Left ventricle myocardium superior (tissue), 1 donor: ENCODE measurements at regions not wholly inside any gene's neighbourhood (a gene's known extent, or its start where the extent isn't known, plus 50 kb on each side); places are given as distances from the start of the nearest gene placed in this dataset.

Experiments used
- ATAC-seq: fragments of 200-7000 bp; cut with Tn5 transposase; one replicate; pipeline ENCODE4 v1.9.1; 2020; ENCODE audit warnings: mild to moderate bottlenecking, moderate library complexity
- DNase-seq: peaks from one replicate; pipeline ENCODE4 v3.0.0-alpha.2; 2020
- intact Hi-C: fragments of 100-400 bp; cut with micrococcal nuclease; formaldehyde crosslinking; loops from one replicate; pipeline ENCODE4 v1.11.0; 2022
- donor health status: DM: no; HTN: yes; CAD: no; lungs with severe emphysema.

- ATAC-seq (no peak), DNase-seq (no peak)
- intact Hi-C loops, result no loop called here
Observed at GRCh38 chr3:144343777-144344176, 372.2 kb downstream of the DIPK2A start.

DNA sequence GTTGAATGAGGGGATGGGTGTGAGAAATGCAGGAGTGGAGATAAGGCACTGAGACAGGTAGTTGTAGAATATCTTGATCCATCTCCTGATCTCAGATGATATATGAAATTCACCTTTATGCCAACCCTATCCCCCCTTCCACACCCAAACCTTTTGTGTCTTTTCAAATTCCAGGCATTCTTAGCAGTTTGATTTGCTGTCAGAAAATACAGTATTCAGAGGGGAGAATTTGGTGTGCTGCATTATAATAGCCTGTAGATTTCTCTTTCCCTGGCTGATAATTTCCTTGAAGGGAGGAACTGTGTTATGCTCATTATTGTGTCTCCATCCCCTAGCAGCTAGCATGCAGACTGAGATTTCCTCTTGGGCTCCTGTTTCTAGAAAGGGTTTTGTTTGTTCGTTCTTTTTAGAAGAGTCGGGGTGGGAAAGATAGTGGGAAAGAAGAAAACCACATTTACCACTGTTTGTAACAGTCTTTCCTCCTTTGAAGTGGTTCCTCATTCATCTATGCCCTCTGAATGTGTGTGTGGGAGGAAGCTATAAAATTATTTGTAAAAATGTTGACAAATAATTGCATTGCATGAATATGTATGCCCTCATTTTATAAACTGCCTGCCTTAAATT is 373.4 kb downstream of the DIPK2A start:
- ATAC-seq (no peak), DNase-seq (no peak)
- intact Hi-C loops, result no loop called here

DNA sequence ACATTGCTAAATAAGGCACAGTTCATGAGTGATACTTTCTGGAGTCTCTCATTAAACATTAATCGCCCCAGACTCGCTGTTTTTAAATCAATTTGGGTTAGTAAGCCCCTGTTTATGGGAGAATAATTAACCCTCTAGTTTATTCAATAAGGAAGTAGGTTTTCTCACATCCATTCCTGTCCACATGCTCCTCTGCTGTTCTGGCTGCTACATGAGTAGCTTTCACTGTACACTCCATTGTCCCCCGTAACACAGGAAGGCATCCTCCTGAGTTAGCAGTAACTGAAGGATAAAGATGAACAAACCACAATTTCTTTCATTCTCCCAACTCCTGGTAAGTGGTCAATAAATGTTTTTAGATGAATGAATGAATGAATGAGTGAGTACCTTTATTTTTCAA is 378.5 kb downstream of the DIPK2A start:
- DNase-seq, result no peak
- ATAC-seq, result no peak
- intact Hi-C loops, result no loop called here

- ATAC-seq (peak; percentile 15), DNase-seq (no peak)
- intact Hi-C loops, result no loop called here
Observed at GRCh38 chr3:144351011-144351410, 379.4 kb downstream of the DIPK2A start.

DNA sequence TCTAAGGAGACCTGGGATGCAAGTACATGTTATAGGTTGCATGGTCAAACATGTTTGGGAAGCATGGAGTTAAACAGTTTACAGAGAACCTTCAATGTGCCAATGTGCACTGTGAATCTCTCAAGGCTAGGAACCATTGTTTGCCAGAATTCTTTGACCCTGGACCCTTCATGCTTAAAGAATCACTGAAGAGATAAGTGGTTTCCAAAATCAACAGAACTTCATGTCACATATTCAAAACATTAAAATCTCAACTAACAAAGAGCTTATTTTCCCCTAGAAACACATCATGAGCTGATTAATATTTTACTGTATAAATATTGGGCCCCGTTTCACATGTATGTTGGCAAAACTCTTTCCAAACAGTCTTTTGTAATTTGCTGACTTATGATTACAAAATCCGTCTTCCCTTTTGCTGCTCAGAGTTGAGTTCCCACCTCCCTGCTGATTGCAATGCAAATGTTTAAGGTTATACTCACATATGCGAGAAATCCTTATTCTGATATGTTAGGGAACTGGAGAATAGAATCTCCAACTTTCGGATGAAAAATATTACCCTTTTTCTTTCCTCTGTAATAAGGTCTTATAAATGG is 380.2 kb downstream of the DIPK2A start:
- DNase-seq (no peak), ATAC-seq (no peak)
- intact Hi-C loops, result no loop called here

GRCh38 chr3:144358191-144358590 is 386.6 kb downstream of the DIPK2A start:
- ATAC-seq, result no peak
- intact Hi-C loops, result no loop called here
- no peak for DNase-seq

DNA sequence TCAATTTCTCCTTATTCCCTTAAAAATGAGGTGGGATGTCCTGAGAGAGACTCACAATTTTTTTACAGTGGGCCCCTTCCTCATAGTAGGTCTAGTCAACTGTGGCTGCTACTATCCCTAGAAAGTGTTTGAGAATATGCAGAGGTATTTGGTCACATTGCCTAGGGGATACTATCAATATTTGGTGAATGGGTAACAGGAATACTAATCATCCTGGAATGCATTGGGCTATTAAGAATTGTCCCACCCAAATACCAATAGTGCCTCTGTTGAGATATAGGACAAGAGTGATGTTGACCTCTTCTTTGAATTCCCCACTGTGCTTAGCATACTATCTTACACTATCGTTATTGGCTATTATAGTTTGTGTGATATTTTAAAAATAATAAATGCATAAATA is 389.4 kb downstream of the DIPK2A start:
- DNase-seq, result no peak
- intact Hi-C loops, result no loop called here
- no peak for ATAC-seq

DNA sequence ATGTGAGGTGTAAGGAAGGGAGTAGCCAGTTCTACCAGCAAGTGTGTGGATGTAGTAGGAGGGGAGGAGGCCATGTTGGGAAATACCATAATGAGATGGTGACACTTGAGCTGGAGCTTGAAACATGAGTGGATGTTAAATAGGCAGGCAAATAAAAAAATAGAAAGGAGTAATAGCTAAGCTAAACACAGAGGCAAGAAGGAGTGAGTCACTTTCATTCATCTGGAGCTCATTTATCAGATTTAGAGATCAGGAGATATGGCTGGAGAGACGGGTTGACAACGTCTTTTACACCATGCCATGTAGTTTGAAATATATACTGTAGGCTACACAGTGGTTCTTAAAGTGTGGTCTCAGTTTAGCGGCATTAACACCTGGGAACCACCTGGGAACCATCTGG is 390.5 kb downstream of the DIPK2A start:
- intact Hi-C loops, result no loop called here
- DNase-seq (no peak), ATAC-seq (no peak)

DNA sequence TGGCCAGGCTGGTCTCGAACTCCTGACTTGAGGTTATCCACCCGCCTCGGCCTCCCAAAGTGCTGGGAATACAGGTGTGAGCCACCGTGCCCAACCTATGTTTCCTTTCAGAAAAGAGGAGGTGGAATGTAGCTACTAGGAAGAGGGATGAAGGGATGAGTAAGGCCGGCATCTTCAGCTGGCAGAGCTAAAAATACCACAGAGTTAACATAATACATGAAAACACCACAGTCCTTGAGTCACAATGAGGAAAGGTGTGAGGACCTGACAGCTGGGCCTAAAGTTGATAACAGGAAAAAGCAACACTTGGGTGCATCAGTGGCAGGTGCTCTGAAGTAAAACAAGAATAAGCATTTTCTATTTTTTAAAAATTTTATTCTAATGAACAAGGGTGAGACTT is 392.2 kb downstream of the DIPK2A start:
- intact Hi-C loops, result no loop called here
- DNase-seq (no peak), ATAC-seq (no peak)

- intact Hi-C loops, result no loop called here
- no peak for ATAC-seq
- DNase-seq, result no peak
Observed at GRCh38 chr3:144364737-144365136, 393.1 kb downstream of the DIPK2A start.

DNA sequence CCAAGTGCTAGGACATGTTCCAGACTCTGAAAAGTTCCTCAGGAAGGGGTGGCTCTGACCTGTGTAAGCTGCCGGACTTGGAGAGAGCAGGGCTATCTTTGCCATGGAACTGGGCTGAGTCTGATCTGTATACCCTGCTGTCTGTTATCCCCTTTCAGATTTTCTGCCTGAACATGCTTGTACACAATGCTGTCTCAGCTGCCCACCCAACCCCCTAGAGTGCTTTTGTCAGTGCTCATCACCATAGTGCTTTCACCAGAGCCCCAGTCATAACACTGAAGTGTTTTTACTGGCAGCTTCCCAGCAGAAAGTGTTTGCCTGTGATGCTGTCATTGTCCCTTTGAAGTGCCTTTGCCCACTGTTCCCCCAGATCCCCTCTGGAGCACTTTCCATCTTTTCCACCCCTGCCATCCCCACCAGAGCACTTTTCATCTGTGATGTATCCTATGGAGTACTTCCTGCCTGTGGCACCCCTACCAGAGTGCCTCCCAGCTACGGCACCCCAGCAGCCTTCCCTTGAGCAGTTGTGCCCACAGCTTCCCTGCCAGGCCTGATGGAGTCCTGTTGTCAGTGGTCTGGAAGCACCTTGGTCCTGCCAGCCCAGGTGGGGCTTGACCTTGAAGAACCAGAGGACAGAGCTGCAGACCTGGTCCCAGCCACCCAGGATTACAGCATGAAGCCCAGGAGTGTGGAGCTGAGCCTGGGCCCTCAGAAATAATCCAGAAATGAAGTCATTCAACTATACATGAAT is 397.7 kb downstream of the DIPK2A start:
- DNase-seq, result no peak
- no peak for ATAC-seq
- intact Hi-C loops, result no loop called here

DNA sequence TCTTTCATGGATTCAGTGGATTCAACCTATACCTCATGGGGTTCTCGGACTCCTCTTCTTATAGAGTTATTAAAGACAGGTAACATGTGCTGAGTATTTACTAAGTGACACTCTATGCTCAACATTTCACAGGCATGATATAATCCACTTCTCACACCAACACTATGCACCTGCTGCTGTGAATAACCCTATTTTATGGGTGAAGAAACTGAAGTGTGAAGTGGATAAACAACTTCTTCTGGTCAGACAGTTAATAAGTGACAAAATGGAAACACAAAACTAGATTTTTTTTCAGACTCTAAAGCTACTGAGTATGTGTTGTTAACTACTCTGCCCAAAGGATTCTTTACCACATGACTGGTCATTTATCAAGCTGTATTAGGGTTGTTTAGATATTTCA is 403.5 kb downstream of the DIPK2A start:
- intact Hi-C loops, result no loop called here
- no peak for ATAC-seq
- DNase-seq, result no peak

DNA sequence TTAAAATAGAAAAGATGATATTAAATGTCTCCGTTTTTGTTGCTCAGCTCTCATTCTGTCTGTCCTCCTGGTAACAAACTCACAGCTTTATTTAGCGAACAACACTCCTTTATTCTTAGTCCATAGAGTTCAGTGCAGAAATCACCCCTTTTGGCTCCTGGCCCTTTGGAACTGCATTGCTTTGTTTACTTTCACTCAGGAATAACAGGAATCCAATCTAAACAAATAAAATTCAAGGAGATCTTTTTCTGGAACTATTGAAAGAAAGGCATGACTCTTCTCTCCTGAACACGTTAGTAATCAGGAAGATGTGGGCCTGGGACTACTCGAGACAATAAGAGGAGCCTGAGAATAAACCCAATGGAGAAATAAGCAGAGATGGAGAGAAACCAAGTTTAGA is 409.2 kb downstream of the DIPK2A start:
- intact Hi-C loops, result no loop called here
- DNase-seq, result no peak
- no peak for ATAC-seq

DNA sequence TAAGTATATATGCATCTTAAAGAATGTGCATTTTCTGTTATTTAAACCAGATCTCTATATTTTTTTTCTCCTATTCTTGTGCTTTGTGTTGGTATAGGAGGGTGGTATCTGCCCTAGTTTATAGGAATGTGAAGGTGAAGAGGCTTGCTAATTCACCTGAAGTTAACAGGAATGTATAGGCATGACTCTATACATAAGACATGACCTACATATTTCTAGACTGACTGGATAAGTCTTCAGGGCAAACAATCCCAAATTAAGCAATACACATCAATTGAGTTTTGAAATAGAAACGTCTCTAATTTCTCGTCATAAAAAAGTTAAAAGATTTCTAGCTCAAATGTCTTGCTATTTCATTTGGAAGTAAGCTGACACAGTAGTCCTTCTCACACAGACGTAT is 410.0 kb downstream of the DIPK2A start:
- DNase-seq (no peak), ATAC-seq (no peak)
- intact Hi-C loops, result no loop called here

DNA sequence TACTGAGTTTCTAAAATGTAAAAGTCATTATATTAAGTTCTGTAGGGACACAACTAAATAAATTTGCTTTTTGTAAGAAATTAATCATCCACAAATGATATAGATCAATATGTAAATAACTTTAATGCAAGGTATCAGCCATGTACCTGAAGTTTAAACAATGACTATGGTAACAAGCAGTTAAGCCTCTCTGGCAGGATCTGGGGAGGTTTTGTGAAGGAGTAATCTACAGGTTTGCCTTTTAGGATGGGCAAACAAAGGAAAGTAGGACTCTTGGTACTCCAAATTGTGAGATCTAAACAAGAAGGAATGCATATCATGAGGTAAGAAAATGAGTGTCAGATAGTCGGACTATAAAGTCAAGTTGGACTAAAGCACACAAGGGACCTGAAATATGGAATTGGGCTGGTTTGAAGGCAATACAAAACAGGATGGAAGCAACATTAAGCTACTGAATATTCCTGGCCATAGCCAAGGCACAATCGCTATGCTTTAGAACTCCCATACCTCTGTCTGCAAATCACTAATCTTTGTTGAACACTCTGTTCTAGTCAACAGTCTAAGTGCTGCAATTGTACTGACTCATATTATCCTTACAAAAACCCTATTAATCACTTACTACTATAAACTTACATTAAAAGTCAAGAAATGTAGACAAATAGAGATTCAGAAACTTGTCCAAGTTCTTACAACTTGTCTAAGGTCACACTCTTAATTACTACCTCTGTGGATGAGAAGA is 412.8 kb downstream of the DIPK2A start:
- ATAC-seq, result no peak
- no peak for DNase-seq
- intact Hi-C loops, result no loop called here

GRCh38 chr3:144390786-144391185 is 419.2 kb downstream of the DIPK2A start:
- no peak for DNase-seq
- no peak for ATAC-seq
- intact Hi-C loops, result no loop called here

DNA sequence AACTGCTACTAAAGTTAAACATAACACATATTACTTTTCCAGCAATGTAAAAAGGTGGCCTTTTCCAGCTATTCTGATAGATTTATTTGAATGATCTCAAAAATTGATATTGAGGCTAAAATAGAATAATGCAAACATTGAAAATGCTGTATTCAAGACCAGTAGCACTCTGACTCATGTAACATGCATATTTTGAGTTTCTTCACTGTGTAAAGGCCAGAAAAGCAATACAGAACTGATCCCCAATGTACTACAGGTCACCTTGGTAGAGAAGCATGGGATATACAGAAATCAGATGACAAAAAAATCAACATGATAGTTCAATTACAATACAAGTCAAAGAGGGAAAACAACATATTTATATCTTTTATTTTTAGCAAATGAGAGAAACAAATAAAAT is 419.6 kb downstream of the DIPK2A start:
- ATAC-seq, result no peak
- no peak for DNase-seq
- intact Hi-C loops, result no loop called here

GRCh38 chr3:144394032-144394431 is 422.4 kb downstream of the DIPK2A start:
- intact Hi-C loops, result no loop called here
- no peak for DNase-seq
- ATAC-seq, result no peak

DNA sequence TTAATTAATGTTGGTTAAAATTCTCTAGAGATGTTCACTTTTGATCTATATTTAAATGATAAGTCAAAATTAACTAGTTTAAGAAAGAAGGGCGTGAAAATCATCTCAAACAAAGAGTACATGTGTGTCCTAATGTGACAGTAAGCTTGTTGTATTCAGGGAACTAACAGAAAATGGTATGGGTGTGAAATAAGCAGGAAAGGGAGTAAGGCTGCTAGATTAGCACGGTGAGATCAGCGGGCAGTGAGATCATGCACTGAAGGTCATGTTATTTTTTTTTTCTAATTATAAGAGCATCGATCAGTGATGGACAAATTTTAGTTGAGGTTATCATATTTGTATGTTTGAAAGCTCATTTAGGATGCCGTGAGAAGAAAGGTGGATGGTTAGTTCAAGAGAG is 430.8 kb downstream of the DIPK2A start:
- intact Hi-C loops, result no loop called here
- ATAC-seq (no peak), DNase-seq (no peak)

DNA sequence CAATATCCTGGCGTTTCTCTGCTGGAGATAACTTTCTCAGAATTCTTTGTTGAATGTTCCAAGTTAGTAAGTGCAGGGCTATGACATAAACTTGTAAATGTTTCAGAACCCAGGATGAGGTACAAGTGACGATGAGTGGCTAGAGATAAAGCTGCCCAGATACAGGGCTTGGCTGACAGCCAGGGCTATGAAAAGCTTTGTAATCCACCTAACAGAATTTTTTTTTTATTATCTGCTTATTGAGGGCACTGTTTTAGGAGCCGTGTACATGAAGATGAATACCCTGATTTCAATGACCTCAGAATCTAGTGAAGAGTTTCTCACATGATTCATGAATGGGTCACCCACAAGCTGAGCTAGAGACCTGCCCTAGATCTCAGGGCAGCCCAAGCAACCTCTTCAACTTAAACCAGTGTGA is 431.4 kb downstream of the DIPK2A start:
- ATAC-seq (no peak), DNase-seq (no peak)
- intact Hi-C loops, result no loop called here
